Stomach (tissue), 4 donors: ENCODE measurements at regions not wholly inside any gene's neighbourhood (a gene's known extent, or its start where the extent isn't known, plus 50 kb on each side); places are given as distances from the start of the nearest gene placed in this dataset.

Experiments
- CTCF ChIP-seq, 7 experiments: fragments of 450-650 bp in 4 of 7; fragments of 200-600 bp in 3 of 7; sonication (generic) in 3 of 7; IDR thresholded peaks; one replicate each; pipeline ENCODE4 v1.5.1; 2016 to 2019; ENCODE audit warnings: antibody characterized with exemption in 7 of 7, control low read depth in 2 of 7, mild to moderate bottlenecking in 1 of 7
- EP300 ChIP-seq: sonication (generic); formaldehyde crosslinking; IDR thresholded peaks from one replicate; pipeline ENCODE4 v1.6.1; 2017; ENCODE audit warnings: antibody characterized with exemption
- POLR2A ChIP-seq, 4 donors: fragments of 450-650 bp; IDR thresholded peaks; one replicate each; pipeline ENCODE4 v1.6.1; 2016; ENCODE audit warnings: antibody characterized with exemption in 4 of 4, control low read depth in 2 of 4, mild to moderate bottlenecking in 1 of 4, moderate library complexity in 1 of 4

GRCh38 chr2:82690757-82691411 is 1768.2 kb downstream of the SUCLG1 start:
- TF ChIP-seq CTCF (IDR thresholded peaks at IDR 0.05) (no peak), POLR2A (IDR thresholded peaks at IDR 0.05) (no peak), EP300 (no peak)
